ENCODE measurements at regions not wholly inside any gene's neighbourhood (a gene's known extent, or its start where the extent isn't known, plus 50 kb on each side); places are given as distances from the start of the nearest gene placed in this dataset.

DNA sequence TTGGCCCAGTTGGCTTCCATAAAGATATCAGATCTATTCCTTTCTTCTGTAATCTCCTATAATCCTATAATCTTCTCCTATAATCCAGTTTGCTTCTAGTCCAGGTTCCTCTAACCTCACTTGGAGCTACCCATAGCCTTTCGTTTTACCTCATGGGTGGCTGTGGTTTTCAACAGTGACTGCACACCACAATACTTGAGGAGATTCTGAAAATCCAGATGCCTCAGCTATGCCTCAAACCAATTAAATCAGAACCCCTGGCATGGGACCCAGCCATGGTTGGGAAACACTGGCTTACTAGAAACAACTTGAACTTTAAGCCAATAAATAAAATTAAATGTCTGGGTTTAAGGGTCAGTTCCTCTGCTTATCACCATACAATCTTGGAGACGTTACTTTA is 86.1 kb upstream of the NTRK3 start:
- Histone ChIP-seq H3K27ac (ENCODE audit: low read length, poor library complexity, severe bottlenecking) (no peak overlapping the region), H3K9ac (ENCODE audit: low read length) (no peak overlapping the region), H2AFZ (ENCODE audit: low read depth, low read length) (no peak overlapping the region), H3K14ac (ENCODE audit: low read length in 2 of 2) (no peak overlapping the region), H3K23ac (ENCODE audit: low read length in 2 of 2) (no peak overlapping the region), H3K4me2 (ENCODE audit: low read length, poor library complexity, severe bottlenecking) (no peak overlapping the region), H3K4ac (ENCODE audit: low read depth in 1 of 2, low read length in 2 of 2) (no peak overlapping the region), H3K79me1 (replicated peaks; ENCODE audit: low read length, poor library complexity, severe bottlenecking) (no peaks in the 10 kb centered on the region), H2BK120ac (ENCODE audit: low read depth, low read length) (no peak overlapping the region), H3K4me1 (ENCODE audit: control insufficient read depth, insufficient read depth, low read depth, low read length) (no peaks in the 10 kb centered on the region), H3K27me3 (ENCODE audit: control insufficient read depth in 1 of 2, insufficient read depth in 1 of 2, low read length in 2 of 2) (peaks cover 0 to 3% of the 10 kb centered on the region in 2 experiments), H4K8ac (ENCODE audit: low read length) (no peak overlapping the region), H3K4me3 (ENCODE audit: insufficient read depth in 1 of 2, low read depth in 1 of 2, low read length in 2 of 2) (no peak overlapping the region), H2BK5ac (ENCODE audit: low read depth, low read length, poor library complexity, severe bottlenecking) (no peak overlapping the region), H3K18ac (ENCODE audit: low read depth in 1 of 2, low read length in 2 of 2) (no peak overlapping the region), H2BK15ac (ENCODE audit: low read depth, poor library complexity, severe bottlenecking) (no peak overlapping the region), H4K91ac (ENCODE audit: low read length) (no peak overlapping the region), H3K36me3 (ENCODE audit: control insufficient read depth in 1 of 2, insufficient read depth in 2 of 2, low read depth in 1 of 2, low read length in 2 of 2) (no peaks in the 10 kb centered on the region), H3K9me3 (ENCODE audit: control insufficient read depth, low read length) (peaks cover 3% of the 10 kb centered on the region), H2AK5ac (ENCODE audit: low read length, severe bottlenecking) (no peak overlapping the region), H2BK12ac (ENCODE audit: low read length in 2 of 2) (no peak overlapping the region)
- no peak for DNase-seq
- WGBS: 59% methylated on average over 2 of the region's 2 CpGs

DNA sequence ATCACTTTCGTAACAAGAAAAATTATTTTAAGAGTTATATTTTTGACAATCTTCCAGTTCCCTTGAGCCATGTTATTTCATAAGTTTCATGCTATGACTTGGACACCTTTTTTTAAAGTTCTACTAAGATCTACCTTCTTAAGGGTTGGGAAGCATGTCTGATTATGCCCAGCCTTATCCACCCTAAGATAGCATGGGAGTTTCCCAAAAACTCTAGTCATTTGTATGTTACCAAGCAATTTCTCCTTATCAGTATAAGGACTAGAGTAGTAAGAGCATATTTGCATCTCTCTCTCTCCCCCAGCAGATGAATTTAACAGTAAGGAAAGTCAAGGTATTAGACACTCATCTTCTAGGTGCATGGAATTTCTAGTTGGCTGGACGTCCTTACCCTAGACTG is 85.1 kb upstream of the NTRK3 start:
- Histone ChIP-seq H3K27me3 (ENCODE audit: control insufficient read depth in 1 of 2, insufficient read depth in 1 of 2, low read length in 2 of 2) (peaks cover 0 to 3% of the 10 kb centered on the region in 2 experiments), H2BK5ac (ENCODE audit: low read depth, low read length, poor library complexity, severe bottlenecking) (no peak overlapping the region), H4K91ac (ENCODE audit: low read length) (no peak overlapping the region), H3K79me1 (replicated peaks; ENCODE audit: low read length, poor library complexity, severe bottlenecking) (no peaks in the 10 kb centered on the region), H3K4ac (ENCODE audit: low read depth in 1 of 2, low read length in 2 of 2) (no peak overlapping the region), H2AK5ac (ENCODE audit: low read length, severe bottlenecking) (no peak overlapping the region), H4K8ac (ENCODE audit: low read length) (no peak overlapping the region), H3K4me3 (ENCODE audit: insufficient read depth in 1 of 2, low read depth in 1 of 2, low read length in 2 of 2) (no peak overlapping the region), H3K27ac (ENCODE audit: low read length, poor library complexity, severe bottlenecking) (no peak overlapping the region), H2BK15ac (ENCODE audit: low read depth, poor library complexity, severe bottlenecking) (no peak overlapping the region), H3K36me3 (ENCODE audit: control insufficient read depth in 1 of 2, insufficient read depth in 2 of 2, low read depth in 1 of 2, low read length in 2 of 2) (no peaks in the 10 kb centered on the region), H3K4me2 (ENCODE audit: low read length, poor library complexity, severe bottlenecking) (no peak overlapping the region), H2BK120ac (ENCODE audit: low read depth, low read length) (no peak overlapping the region), H3K14ac (ENCODE audit: low read length in 2 of 2) (no peak overlapping the region), H3K9me3 (ENCODE audit: control insufficient read depth, low read length) (peaks cover 3% of the 10 kb centered on the region), H2BK12ac (ENCODE audit: low read length in 2 of 2) (no peak overlapping the region), H3K18ac (ENCODE audit: low read depth in 1 of 2, low read length in 2 of 2) (no peak overlapping the region), H2AFZ (ENCODE audit: low read depth, low read length) (no peak overlapping the region), H3K23ac (ENCODE audit: low read length in 2 of 2) (no peak overlapping the region), H3K4me1 (ENCODE audit: control insufficient read depth, insufficient read depth, low read depth, low read length) (no peaks in the 10 kb centered on the region), H3K9ac (ENCODE audit: low read length) (no peak overlapping the region)
- WGBS: 93% methylated on average over 1 of the region's 2 CpGs
- DNase-seq: no peak

- Histone ChIP-seq H3K9me3 (ENCODE audit: control insufficient read depth, low read length) (peaks cover 3% of the 10 kb centered on the region), H3K36me3 (ENCODE audit: control insufficient read depth in 1 of 2, insufficient read depth in 2 of 2, low read depth in 1 of 2, low read length in 2 of 2) (no peaks in the 10 kb centered on the region), H3K23ac (ENCODE audit: low read length in 2 of 2) (no peak overlapping the region), H4K8ac (ENCODE audit: low read length) (no peak overlapping the region), H3K79me1 (replicated peaks; ENCODE audit: low read length, poor library complexity, severe bottlenecking) (no peaks in the 10 kb centered on the region), H2BK120ac (ENCODE audit: low read depth, low read length) (no peak overlapping the region), H2AFZ (ENCODE audit: low read depth, low read length) (no peak overlapping the region), H3K9ac (ENCODE audit: low read length) (no peak overlapping the region), H3K27ac (ENCODE audit: low read length, poor library complexity, severe bottlenecking) (no peak overlapping the region), H3K14ac (ENCODE audit: low read length in 2 of 2) (no peak overlapping the region), H3K27me3 (ENCODE audit: control insufficient read depth in 1 of 2, insufficient read depth in 1 of 2, low read length in 2 of 2) (peaks cover 0 to 3% of the 10 kb centered on the region in 2 experiments), H2BK5ac (ENCODE audit: low read depth, low read length, poor library complexity, severe bottlenecking) (no peak overlapping the region), H3K4me2 (ENCODE audit: low read length, poor library complexity, severe bottlenecking) (no peak overlapping the region), H3K4ac (ENCODE audit: low read depth in 1 of 2, low read length in 2 of 2) (no peak overlapping the region), H2BK12ac (ENCODE audit: low read length in 2 of 2) (no peak overlapping the region), H3K18ac (ENCODE audit: low read depth in 1 of 2, low read length in 2 of 2) (no peak overlapping the region), H3K4me1 (ENCODE audit: control insufficient read depth, insufficient read depth, low read depth, low read length) (no peaks in the 10 kb centered on the region), H4K91ac (ENCODE audit: low read length) (no peak overlapping the region), H2AK5ac (ENCODE audit: low read length, severe bottlenecking) (no peak overlapping the region), H2BK15ac (ENCODE audit: low read depth, poor library complexity, severe bottlenecking) (no peak overlapping the region), H3K4me3 (ENCODE audit: insufficient read depth in 1 of 2, low read depth in 1 of 2, low read length in 2 of 2) (no peak overlapping the region)
- no peak for DNase-seq
- WGBS: no CpG with 5 or more reads among the region's 5 CpGs
Measured at GRCh38 chr15:88341006-88341405, 84.5 kb upstream of the NTRK3 start.

GRCh38 chr15:88337993-88338392 is 81.5 kb upstream of the NTRK3 start:
- H3K4me3 ChIP-seq (ENCODE audit: insufficient read depth in 1 of 2, low read depth in 1 of 2, low read length in 2 of 2): no peak overlapping the region
- no peak for DNase-seq
- no peak overlapping the region for H2BK120ac ChIP-seq (ENCODE audit: low read depth, low read length)
- no peak overlapping the region for H2AFZ ChIP-seq (ENCODE audit: low read depth, low read length)
- H3K14ac ChIP-seq (ENCODE audit: low read length in 2 of 2): no peak overlapping the region
- no peaks in the 10 kb centered on the region for H3K79me1 ChIP-seq (replicated peaks; ENCODE audit: low read length, poor library complexity, severe bottlenecking)
- no peak overlapping the region for H2BK5ac ChIP-seq (ENCODE audit: low read depth, low read length, poor library complexity, severe bottlenecking)
- peaks cover 0 to 3% of the 10 kb centered on the region in 2 experiments for H3K27me3 ChIP-seq (ENCODE audit: control insufficient read depth in 1 of 2, insufficient read depth in 1 of 2, low read length in 2 of 2)
- no peak overlapping the region for H3K23ac ChIP-seq (ENCODE audit: low read length in 2 of 2)
- H3K9me3 ChIP-seq (ENCODE audit: control insufficient read depth, low read length): peaks cover 3% of the 10 kb centered on the region
- no peak overlapping the region for H4K8ac ChIP-seq (ENCODE audit: low read length)
- no peaks in the 10 kb centered on the region for H3K4me1 ChIP-seq (ENCODE audit: control insufficient read depth, insufficient read depth, low read depth, low read length)
- H3K18ac ChIP-seq (ENCODE audit: low read depth in 1 of 2, low read length in 2 of 2): no peak overlapping the region
- H2BK15ac ChIP-seq (ENCODE audit: low read depth, poor library complexity, severe bottlenecking): no peak overlapping the region
- WGBS: 15% methylated on average over 1 of the region's 1 CpG
- H4K91ac ChIP-seq (ENCODE audit: low read length): no peak overlapping the region
- no peak overlapping the region for H3K4ac ChIP-seq (ENCODE audit: low read depth in 1 of 2, low read length in 2 of 2)
- no peak overlapping the region for H3K4me2 ChIP-seq (ENCODE audit: low read length, poor library complexity, severe bottlenecking)
- no peak overlapping the region for H2AK5ac ChIP-seq (ENCODE audit: low read length, severe bottlenecking)
- H3K27ac ChIP-seq (ENCODE audit: low read length, poor library complexity, severe bottlenecking): no peak overlapping the region
- H3K9ac ChIP-seq (ENCODE audit: low read length): no peak overlapping the region
- H2BK12ac ChIP-seq (ENCODE audit: low read length in 2 of 2): no peak overlapping the region
- no peaks in the 10 kb centered on the region for H3K36me3 ChIP-seq (ENCODE audit: control insufficient read depth in 1 of 2, insufficient read depth in 2 of 2, low read depth in 1 of 2, low read length in 2 of 2)
